Neural cell (in vitro differentiated cells): ENCODE measurements at regions not wholly inside any gene's neighbourhood (a gene's known extent, or its start where the extent isn't known, plus 50 kb on each side); places are given as distances from the start of the nearest gene placed in this dataset.

Source experiments
- EP300 ChIP-seq: fragments of 450-650 bp; conservative IDR thresholded peaks from 2 replicates; pipeline ENCODE4 v1.6.1; 2014; ENCODE audit warnings: antibody characterized with exemption, mild to moderate bottlenecking, moderate library complexity; ENCODE audit not compliant: poor library complexity, severe bottlenecking
- EZH2 ChIP-seq: fragments of 200-600, 300-800 bp; shearing (Covaris generic), sonication (generic); IDR thresholded peaks from 2 replicates; pipeline ENCODE4 v1.6.1; 2014; ENCODE audit warnings: antibody characterized with exemption, low read length, borderline replicate concordance, mild to moderate bottlenecking; ENCODE audit not compliant: insufficient read depth, poor library complexity, severe bottlenecking
- MXI1 ChIP-seq: fragments of 450-650 bp; conservative IDR thresholded peaks from 2 replicates; pipeline ENCODE4 v1.6.1; 2014; ENCODE audit warnings: antibody characterized with exemption, mild to moderate bottlenecking; ENCODE audit not compliant: poor library complexity, severe bottlenecking
- POLR2AphosphoS5 ChIP-seq: IDR thresholded peaks from 2 replicates; pipeline ENCODE4 v1.6.1; 2012
- RAD21 ChIP-seq: fragments of 450-650 bp; conservative IDR thresholded peaks from 2 replicates; pipeline ENCODE4 v1.6.1; 2014; ENCODE audit warnings: antibody characterized with exemption, mild to moderate bottlenecking, moderate library complexity
- SMC3 ChIP-seq: fragments of 450-650 bp; conservative IDR thresholded peaks from 2 replicates; pipeline ENCODE4 v1.6.1; 2014; ENCODE audit warnings: antibody characterized with exemption, mild to moderate bottlenecking, moderate library complexity; ENCODE audit not compliant: poor library complexity
- TAF1 ChIP-seq: IDR thresholded peaks from 2 replicates; pipeline ENCODE4 v1.6.1; 2012; ENCODE audit warnings: low read depth
- TF ChIP-seq, protein P1 (sequence below): fragments of 450-650 bp; IDR thresholded peaks from 2 replicates; pipeline ENCODE4 v1.5.1; 2014; ENCODE audit warnings: antibody characterized with exemption, mild to moderate bottlenecking, moderate library complexity; ENCODE audit not compliant: poor library complexity, severe bottlenecking
- TF ChIP-seq, protein P2 (sequence below): IDR thresholded peaks from 2 replicates; pipeline ENCODE4 v1.6.1; 2012; ENCODE audit warnings: borderline replicate concordance

DNA sequence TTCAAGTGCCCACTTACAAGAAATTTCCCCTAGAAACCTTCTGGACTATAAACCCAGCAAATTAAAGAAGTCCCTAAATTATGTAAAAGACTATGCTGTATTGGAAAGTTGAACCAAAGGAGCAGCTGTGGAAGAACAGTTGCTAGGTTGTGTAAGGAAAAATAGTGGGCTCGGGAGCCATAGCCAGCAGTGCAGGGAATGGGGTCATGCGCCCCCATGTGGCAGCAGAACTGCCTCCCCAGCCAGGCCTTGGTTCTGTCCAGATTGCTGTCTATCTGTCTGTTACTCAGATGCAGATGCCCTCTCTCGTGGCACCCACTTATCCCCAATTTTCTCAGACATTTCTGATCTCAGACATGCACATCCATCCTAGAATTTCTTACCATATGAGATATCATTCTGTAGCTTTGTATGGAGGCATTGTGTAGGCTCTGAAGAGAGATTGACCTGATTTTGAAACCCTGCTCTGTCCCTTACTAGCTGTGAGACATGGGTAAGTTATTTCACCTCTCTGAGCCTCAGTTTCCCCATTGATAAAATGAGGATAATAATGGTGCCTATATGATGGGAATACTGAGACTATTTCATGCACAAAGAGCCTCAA, 258.3 kb downstream of the SS18 start:
- TF ChIP-seq, protein P1, sequence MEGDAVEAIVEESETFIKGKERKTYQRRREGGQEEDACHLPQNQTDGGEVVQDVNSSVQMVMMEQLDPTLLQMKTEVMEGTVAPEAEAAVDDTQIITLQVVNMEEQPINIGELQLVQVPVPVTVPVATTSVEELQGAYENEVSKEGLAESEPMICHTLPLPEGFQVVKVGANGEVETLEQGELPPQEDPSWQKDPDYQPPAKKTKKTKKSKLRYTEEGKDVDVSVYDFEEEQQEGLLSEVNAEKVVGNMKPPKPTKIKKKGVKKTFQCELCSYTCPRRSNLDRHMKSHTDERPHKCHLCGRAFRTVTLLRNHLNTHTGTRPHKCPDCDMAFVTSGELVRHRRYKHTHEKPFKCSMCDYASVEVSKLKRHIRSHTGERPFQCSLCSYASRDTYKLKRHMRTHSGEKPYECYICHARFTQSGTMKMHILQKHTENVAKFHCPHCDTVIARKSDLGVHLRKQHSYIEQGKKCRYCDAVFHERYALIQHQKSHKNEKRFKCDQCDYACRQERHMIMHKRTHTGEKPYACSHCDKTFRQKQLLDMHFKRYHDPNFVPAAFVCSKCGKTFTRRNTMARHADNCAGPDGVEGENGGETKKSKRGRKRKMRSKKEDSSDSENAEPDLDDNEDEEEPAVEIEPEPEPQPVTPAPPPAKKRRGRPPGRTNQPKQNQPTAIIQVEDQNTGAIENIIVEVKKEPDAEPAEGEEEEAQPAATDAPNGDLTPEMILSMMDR, result peak; percentile 55
- TF ChIP-seq EZH2, result no peak
- TF ChIP-seq EP300, result no peak
- TF ChIP-seq, protein P2, sequence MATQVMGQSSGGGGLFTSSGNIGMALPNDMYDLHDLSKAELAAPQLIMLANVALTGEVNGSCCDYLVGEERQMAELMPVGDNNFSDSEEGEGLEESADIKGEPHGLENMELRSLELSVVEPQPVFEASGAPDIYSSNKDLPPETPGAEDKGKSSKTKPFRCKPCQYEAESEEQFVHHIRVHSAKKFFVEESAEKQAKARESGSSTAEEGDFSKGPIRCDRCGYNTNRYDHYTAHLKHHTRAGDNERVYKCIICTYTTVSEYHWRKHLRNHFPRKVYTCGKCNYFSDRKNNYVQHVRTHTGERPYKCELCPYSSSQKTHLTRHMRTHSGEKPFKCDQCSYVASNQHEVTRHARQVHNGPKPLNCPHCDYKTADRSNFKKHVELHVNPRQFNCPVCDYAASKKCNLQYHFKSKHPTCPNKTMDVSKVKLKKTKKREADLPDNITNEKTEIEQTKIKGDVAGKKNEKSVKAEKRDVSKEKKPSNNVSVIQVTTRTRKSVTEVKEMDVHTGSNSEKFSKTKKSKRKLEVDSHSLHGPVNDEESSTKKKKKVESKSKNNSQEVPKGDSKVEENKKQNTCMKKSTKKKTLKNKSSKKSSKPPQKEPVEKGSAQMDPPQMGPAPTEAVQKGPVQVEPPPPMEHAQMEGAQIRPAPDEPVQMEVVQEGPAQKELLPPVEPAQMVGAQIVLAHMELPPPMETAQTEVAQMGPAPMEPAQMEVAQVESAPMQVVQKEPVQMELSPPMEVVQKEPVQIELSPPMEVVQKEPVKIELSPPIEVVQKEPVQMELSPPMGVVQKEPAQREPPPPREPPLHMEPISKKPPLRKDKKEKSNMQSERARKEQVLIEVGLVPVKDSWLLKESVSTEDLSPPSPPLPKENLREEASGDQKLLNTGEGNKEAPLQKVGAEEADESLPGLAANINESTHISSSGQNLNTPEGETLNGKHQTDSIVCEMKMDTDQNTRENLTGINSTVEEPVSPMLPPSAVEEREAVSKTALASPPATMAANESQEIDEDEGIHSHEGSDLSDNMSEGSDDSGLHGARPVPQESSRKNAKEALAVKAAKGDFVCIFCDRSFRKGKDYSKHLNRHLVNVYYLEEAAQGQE, result no peak
- TF ChIP-seq TAF1, result no peak
- peak; percentile 63 for TF ChIP-seq RAD21
- no peak for TF ChIP-seq POLR2AphosphoS5
- TF ChIP-seq SMC3, result peak; percentile 64
- TF ChIP-seq MXI1, result no peak
